Testis (tissue), 2 donors: ENCODE measurements at regions not wholly inside any gene's neighbourhood (a gene's known extent, or its start where the extent isn't known, plus 50 kb on each side); places are given as distances from the start of the nearest gene placed in this dataset.

Experiments
- POLR2A ChIP-seq: fragments of 450-650 bp; IDR thresholded peaks from one replicate; pipeline ENCODE4 v1.6.1; 2017; ENCODE audit warnings: antibody characterized with exemption, mild to moderate bottlenecking, moderate library complexity
- TF ChIP-seq, protein P1 (sequence below), 3 experiments: fragments of 450-650 bp in 2 of 3; fragments of 200-600 bp in 1 of 3; sonication (generic) in 1 of 3; IDR thresholded peaks; one replicate each; pipeline ENCODE4 v1.5.1; 2016 to 2019; ENCODE audit warnings: antibody characterized with exemption in 3 of 3, mild to moderate bottlenecking in 2 of 3, moderate library complexity in 1 of 3

- TF ChIP-seq, protein P1, sequence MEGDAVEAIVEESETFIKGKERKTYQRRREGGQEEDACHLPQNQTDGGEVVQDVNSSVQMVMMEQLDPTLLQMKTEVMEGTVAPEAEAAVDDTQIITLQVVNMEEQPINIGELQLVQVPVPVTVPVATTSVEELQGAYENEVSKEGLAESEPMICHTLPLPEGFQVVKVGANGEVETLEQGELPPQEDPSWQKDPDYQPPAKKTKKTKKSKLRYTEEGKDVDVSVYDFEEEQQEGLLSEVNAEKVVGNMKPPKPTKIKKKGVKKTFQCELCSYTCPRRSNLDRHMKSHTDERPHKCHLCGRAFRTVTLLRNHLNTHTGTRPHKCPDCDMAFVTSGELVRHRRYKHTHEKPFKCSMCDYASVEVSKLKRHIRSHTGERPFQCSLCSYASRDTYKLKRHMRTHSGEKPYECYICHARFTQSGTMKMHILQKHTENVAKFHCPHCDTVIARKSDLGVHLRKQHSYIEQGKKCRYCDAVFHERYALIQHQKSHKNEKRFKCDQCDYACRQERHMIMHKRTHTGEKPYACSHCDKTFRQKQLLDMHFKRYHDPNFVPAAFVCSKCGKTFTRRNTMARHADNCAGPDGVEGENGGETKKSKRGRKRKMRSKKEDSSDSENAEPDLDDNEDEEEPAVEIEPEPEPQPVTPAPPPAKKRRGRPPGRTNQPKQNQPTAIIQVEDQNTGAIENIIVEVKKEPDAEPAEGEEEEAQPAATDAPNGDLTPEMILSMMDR (IDR thresholded peaks at IDR 0.05) = no peak
- no peak for TF ChIP-seq POLR2A
These were observed 150.2 kb upstream of the MAN1A1 start for GRCh38 chr6:119499797-119500196.
